ENCODE measurements at regions not wholly inside any gene's neighbourhood (a gene's known extent, or its start where the extent isn't known, plus 50 kb on each side); places are given as distances from the start of the nearest gene placed in this dataset.

- Histone ChIP-seq H3K36me3 (replicated peaks in 1 of 2; ENCODE audit: control insufficient read depth in 1 of 2, insufficient read depth in 2 of 2, low read length in 1 of 2) (no peaks in the 10 kb centered on the region), H3K9me3 (no peaks in the 10 kb centered on the region), H3K27me3 (ENCODE audit: insufficient read depth) (no peaks in the 10 kb centered on the region), H3K27ac (ENCODE audit: low read depth in 2 of 2, low read length in 1 of 2) (no peak overlapping the region), H3K9ac (no peak overlapping the region), H3K4me3 (ENCODE audit: low read depth in 2 of 2, low read length in 1 of 2) (no peak overlapping the region), H3K4me2 (no peak overlapping the region), H3K4me1 (ENCODE audit: control insufficient read depth in 1 of 2, insufficient read depth in 2 of 2, low read depth in 1 of 2, low read length in 1 of 2) (no peaks in the 10 kb centered on the region), H2AFZ (ENCODE audit: low read depth) (no peak overlapping the region), H3K79me2 (ENCODE audit: insufficient read depth) (no peaks in the 10 kb centered on the region), H3K9me2 (no peaks in the 10 kb centered on the region), H3F3A (replicated peaks; ENCODE audit: insufficient read depth) (no peaks in the 10 kb centered on the region), H4K20me1 (ENCODE audit: insufficient read depth) (no peaks in the 10 kb centered on the region)
- 12% methylated on average over 1 of the region's 1 CpG for WGBS (ENCODE audit: low lambda C conversion rate)
- CTCF ChIA-PET: no interaction called here
- POLR2A ChIA-PET: no interaction called here
- TF ChIP-seq YY1 (IDR thresholded peaks at IDR 0.05; ENCODE audit: low read depth) (no peak), TAF1 (IDR thresholded peaks at IDR 0.05; ENCODE audit: borderline replicate concordance, low read depth, low read length) (no peak), RAD21 (IDR thresholded peaks at IDR 0.05; ENCODE audit: low read length) (no peak), RXRA (IDR thresholded peaks at IDR 0.05; ENCODE audit: borderline replicate concordance, low read depth) (no peak), NFIC (IDR thresholded peaks at IDR 0.05; ENCODE audit: borderline replicate concordance) (no peak), RCOR1 (IDR thresholded peaks at IDR 0.05; ENCODE audit: low read length) (no peak), JUND (IDR thresholded peaks at IDR 0.05) (no peak), NRF1 (IDR thresholded peaks at IDR 0.05; ENCODE audit: low read depth, low read length) (no peak), ELF1 (IDR thresholded peaks at IDR 0.05) (no peak), EZH2phosphoT487 (IDR thresholded peaks at IDR 0.05; ENCODE audit: borderline replicate concordance, low read depth) (no peak), FOXJ3 (CRISPR knock-in tag; IDR thresholded peaks at IDR 0.05) (no peak), SIN3A (IDR thresholded peaks at IDR 0.05; ENCODE audit: borderline replicate concordance, low read depth, low read length) (no peak), FOSL2 (IDR thresholded peaks at IDR 0.05; ENCODE audit: borderline replicate concordance, low read depth) (no peak)
- TF ChIP-seq, protein P1, sequence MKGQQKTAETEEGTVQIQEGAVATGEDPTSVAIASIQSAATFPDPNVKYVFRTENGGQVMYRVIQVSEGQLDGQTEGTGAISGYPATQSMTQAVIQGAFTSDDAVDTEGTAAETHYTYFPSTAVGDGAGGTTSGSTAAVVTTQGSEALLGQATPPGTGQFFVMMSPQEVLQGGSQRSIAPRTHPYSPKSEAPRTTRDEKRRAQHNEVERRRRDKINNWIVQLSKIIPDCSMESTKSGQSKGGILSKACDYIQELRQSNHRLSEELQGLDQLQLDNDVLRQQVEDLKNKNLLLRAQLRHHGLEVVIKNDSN (IDR thresholded peaks at IDR 0.05; ENCODE audit: borderline replicate concordance, low read depth): no peak
- no peak for DNase-seq
Measured at GRCh38 chr16:22688930-22689329, 125.0 kb upstream of the HS3ST2 start.

DNA sequence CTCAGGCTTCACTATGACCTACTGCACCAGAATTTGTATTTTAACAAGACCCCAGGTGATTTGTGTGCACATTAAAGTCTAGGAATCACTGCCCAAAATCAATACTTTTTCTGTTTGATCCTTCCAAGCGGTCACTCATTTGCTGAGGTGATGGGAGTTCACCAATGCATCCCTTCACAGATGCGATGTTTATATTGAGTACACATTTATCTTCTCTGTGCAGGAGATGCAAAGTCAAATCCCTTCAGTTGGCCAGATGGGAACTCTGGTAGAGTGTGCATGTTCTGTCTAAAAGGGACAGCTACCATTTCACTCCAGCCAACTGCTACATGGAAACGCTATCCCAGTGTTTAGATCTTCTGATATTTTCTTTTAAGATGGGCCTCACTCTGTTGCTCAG, 122.6 kb upstream of the HS3ST2 start:
- ChIA-PET POLR2A (no interaction called here), CTCF (no interaction called here)
- Histone ChIP-seq H3K9me2 (no peaks in the 10 kb centered on the region), H2AFZ (ENCODE audit: low read depth) (no peak overlapping the region), H3K4me3 (ENCODE audit: low read depth in 2 of 2, low read length in 1 of 2) (no peak overlapping the region), H3K36me3 (replicated peaks in 1 of 2; ENCODE audit: control insufficient read depth in 1 of 2, insufficient read depth in 2 of 2, low read length in 1 of 2) (no peaks in the 10 kb centered on the region), H3K27me3 (ENCODE audit: insufficient read depth) (no peaks in the 10 kb centered on the region), H3K79me2 (ENCODE audit: insufficient read depth) (no peaks in the 10 kb centered on the region), H3K4me2 (no peak overlapping the region), H3F3A (replicated peaks; ENCODE audit: insufficient read depth) (no peaks in the 10 kb centered on the region), H3K4me1 (ENCODE audit: control insufficient read depth in 1 of 2, insufficient read depth in 2 of 2, low read depth in 1 of 2, low read length in 1 of 2) (no peaks in the 10 kb centered on the region), H3K9me3 (no peaks in the 10 kb centered on the region), H3K27ac (ENCODE audit: low read depth in 2 of 2, low read length in 1 of 2) (no peak overlapping the region), H3K9ac (no peak overlapping the region), H4K20me1 (ENCODE audit: insufficient read depth) (no peaks in the 10 kb centered on the region)
- no peak for DNase-seq
- 32% methylated on average over 3 of the region's 3 CpGs for WGBS (ENCODE audit: low lambda C conversion rate)
- TF ChIP-seq JUND (IDR thresholded peaks at IDR 0.05) (no peak), MXI1 (IDR thresholded peaks at IDR 0.05; ENCODE audit: low read depth, low read length) (no peak), GATA2 (CRISPR knock-in tag; IDR thresholded peaks at IDR 0.05) (no peak), MEF2A (IDR thresholded peaks at IDR 0.05; ENCODE audit: borderline replicate concordance, low read depth) (no peak), POLR2AphosphoS5 (IDR thresholded peaks at IDR 0.05; ENCODE audit: low read depth, low read length) (no peak), TEAD4 (IDR thresholded peaks at IDR 0.05; ENCODE audit: borderline replicate concordance, insufficient read depth) (no peak), ELF1 (IDR thresholded peaks at IDR 0.05) (no peak), PBX3 (IDR thresholded peaks at IDR 0.05) (no peak), TAF1 (IDR thresholded peaks at IDR 0.05; ENCODE audit: borderline replicate concordance, low read depth, low read length) (no peak), FOXM1 (IDR thresholded peaks at IDR 0.05; ENCODE audit: low read depth) (no peak), EP300 (IDR thresholded peaks at IDR 0.05; ENCODE audit: borderline replicate concordance in 1 of 2, low read depth in 1 of 2, low read length in 1 of 2) (no peak), YY1 (IDR thresholded peaks at IDR 0.05; ENCODE audit: low read depth) (no peak)
- TF ChIP-seq, protein P2, sequence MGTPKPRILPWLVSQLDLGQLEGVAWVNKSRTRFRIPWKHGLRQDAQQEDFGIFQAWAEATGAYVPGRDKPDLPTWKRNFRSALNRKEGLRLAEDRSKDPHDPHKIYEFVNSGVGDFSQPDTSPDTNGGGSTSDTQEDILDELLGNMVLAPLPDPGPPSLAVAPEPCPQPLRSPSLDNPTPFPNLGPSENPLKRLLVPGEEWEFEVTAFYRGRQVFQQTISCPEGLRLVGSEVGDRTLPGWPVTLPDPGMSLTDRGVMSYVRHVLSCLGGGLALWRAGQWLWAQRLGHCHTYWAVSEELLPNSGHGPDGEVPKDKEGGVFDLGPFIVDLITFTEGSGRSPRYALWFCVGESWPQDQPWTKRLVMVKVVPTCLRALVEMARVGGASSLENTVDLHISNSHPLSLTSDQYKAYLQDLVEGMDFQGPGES (IDR thresholded peaks at IDR 0.05; ENCODE audit: low read depth, low read length): no peak
- TF ChIP-seq, protein P3, sequence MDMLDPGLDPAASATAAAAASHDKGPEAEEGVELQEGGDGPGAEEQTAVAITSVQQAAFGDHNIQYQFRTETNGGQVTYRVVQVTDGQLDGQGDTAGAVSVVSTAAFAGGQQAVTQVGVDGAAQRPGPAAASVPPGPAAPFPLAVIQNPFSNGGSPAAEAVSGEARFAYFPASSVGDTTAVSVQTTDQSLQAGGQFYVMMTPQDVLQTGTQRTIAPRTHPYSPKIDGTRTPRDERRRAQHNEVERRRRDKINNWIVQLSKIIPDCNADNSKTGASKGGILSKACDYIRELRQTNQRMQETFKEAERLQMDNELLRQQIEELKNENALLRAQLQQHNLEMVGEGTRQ (IDR thresholded peaks at IDR 0.05; ENCODE audit: borderline replicate concordance, low read depth, low read length): no peak

Data from SK-N-SH (cell line).